ENCODE measurements at regions not wholly inside any gene's neighbourhood (a gene's known extent, or its start where the extent isn't known, plus 50 kb on each side); places are given as distances from the start of the nearest gene placed in this dataset.
A peak's percentile ranks its signal among the peaks of the same experiment; 100 is the strongest.
"Not testable (repeated sequence)": the region's sequence is repeated elsewhere in the genome, so short reads cannot be mapped to it uniquely, and the experiment has no call there.

GRCh38 chr1:165965857-165966256 is 138.4 kb downstream of the UCK2 start:
- H3K9me2 ChIP-seq (replicated peaks; ENCODE audit: low read length) = no peaks in the 10 kb centered on the region
- H3K9ac ChIP-seq (ENCODE audit: low read length) = no peak overlapping the region
- no peak for DNase-seq
- H3K4me3 ChIP-seq (ENCODE audit: low read length) = no peak overlapping the region
- no peaks in the 10 kb centered on the region for H3F3A ChIP-seq (ENCODE audit: low read length, unreplicated experiment)
- H4K20me1 ChIP-seq (ENCODE audit: low read length) = no peaks in the 10 kb centered on the region
- 0 out of 2 replicates have a peak, but pooled peaks cover 3% of the 10 kb centered on the region for H3K27me3 ChIP-seq (ENCODE audit: low read length)
- no peak overlapping the region for H2AFZ ChIP-seq (ENCODE audit: low read length)
- TF ChIP-seq EZH2 (IDR thresholded peaks at IDR 0.05; ENCODE audit: low read length, unreplicated experiment) (no peak), EZH2phosphoT487 (IDR thresholded peaks at IDR 0.05; ENCODE audit: borderline replicate concordance, low read length) (no peak), CTCF (conservative IDR thresholded peaks at IDR 0.05; ENCODE audit: low read depth, low read length) (no peak)
- intact Hi-C loops (cut with micrococcal nuclease) = no loop called here
- CTCF ChIA-PET = no interaction called here
- no peaks in the 10 kb centered on the region for H3K79me2 ChIP-seq (ENCODE audit: low read length)
- H3K4me2 ChIP-seq (ENCODE audit: low read length) = no peak overlapping the region
- POLR2A ChIA-PET (ENCODE audit: unreplicated experiment) = no interaction called here
- BruUV-seq (replicated peaks) = no TSS peak
- no peaks in the 10 kb centered on the region for H3K36me3 ChIP-seq (ENCODE audit: low read depth, low read length)
- no peaks in the 10 kb centered on the region for H3K4me1 ChIP-seq (ENCODE audit: insufficient read depth, low read length)
- H3K27ac ChIP-seq (ENCODE audit: low read length) = no peak overlapping the region
- ATAC-seq = no peak
- H3K9me3 ChIP-seq (ENCODE audit: low read length) = no peaks in the 10 kb centered on the region

- H3K27ac ChIP-seq (ENCODE audit: low read length); H3K4me2 ChIP-seq (ENCODE audit: low read length); intact Hi-C loops (cut with micrococcal nuclease); H2AFZ ChIP-seq (ENCODE audit: low read length); H3F3A ChIP-seq (ENCODE audit: low read length, unreplicated experiment); H3K4me1 ChIP-seq (ENCODE audit: insufficient read depth, low read length); POLR2A ChIA-PET (ENCODE audit: unreplicated experiment); H3K27me3 ChIP-seq (ENCODE audit: low read length); H3K36me3 ChIP-seq (ENCODE audit: low read depth, low read length); H4K20me1 ChIP-seq (ENCODE audit: low read length); DNase-seq; ATAC-seq; H3K9me3 ChIP-seq (ENCODE audit: low read length); H3K4me3 ChIP-seq (ENCODE audit: low read length); H3K9me2 ChIP-seq (replicated peaks; ENCODE audit: low read length); CTCF ChIA-PET; H3K9ac ChIP-seq (ENCODE audit: low read length); BruUV-seq (replicated peaks); H3K79me2 ChIP-seq (ENCODE audit: low read length): not testable (repeated sequence)
Observed at GRCh38 chr1:165969366-165969765, 142.0 kb downstream of the UCK2 start.

- no peak for ATAC-seq
- DNase-seq = no peak
- H3K9ac ChIP-seq (ENCODE audit: low read length) = no peak overlapping the region
- intact Hi-C loops (cut with micrococcal nuclease) = no loop called here
- no peak overlapping the region for H3K4me2 ChIP-seq (ENCODE audit: low read length)
- BruUV-seq (replicated peaks) = no TSS peak
- POLR2A ChIA-PET (ENCODE audit: unreplicated experiment) = no interaction called here
- no peaks in the 10 kb centered on the region for H3K36me3 ChIP-seq (ENCODE audit: low read depth, low read length)
- no peak for TF ChIP-seq EZH2phosphoT487 (IDR thresholded peaks at IDR 0.05; ENCODE audit: borderline replicate concordance, low read length)
- no peaks in the 10 kb centered on the region for H3K4me1 ChIP-seq (ENCODE audit: insufficient read depth, low read length)
- no peaks in the 10 kb centered on the region for H3F3A ChIP-seq (ENCODE audit: low read length, unreplicated experiment)
- no peaks in the 10 kb centered on the region for H3K9me3 ChIP-seq (ENCODE audit: low read length)
- H3K9me2 ChIP-seq (replicated peaks; ENCODE audit: low read length) = no peaks in the 10 kb centered on the region
- no peaks in the 10 kb centered on the region for H3K27me3 ChIP-seq (ENCODE audit: low read length)
- H3K4me3 ChIP-seq (ENCODE audit: low read length) = no peak overlapping the region
- no peak overlapping the region for H3K27ac ChIP-seq (ENCODE audit: low read length)
- no peaks in the 10 kb centered on the region for H4K20me1 ChIP-seq (ENCODE audit: low read length)
- H2AFZ ChIP-seq (ENCODE audit: low read length) = no peak overlapping the region
- CTCF ChIA-PET = no interaction called here
- no peaks in the 10 kb centered on the region for H3K79me2 ChIP-seq (ENCODE audit: low read length)
Observed at GRCh38 chr1:165974598-165975131, 147.3 kb downstream of the UCK2 start.

GRCh38 chr1:165988275-165988674 is 160.9 kb downstream of the UCK2 start:
- no peak overlapping the region for H3K4me2 ChIP-seq (ENCODE audit: low read length)
- no TSS peak for BruUV-seq (replicated peaks)
- no peaks in the 10 kb centered on the region for H3K36me3 ChIP-seq (ENCODE audit: low read depth, low read length)
- peaks cover 8% of the 10 kb centered on the region for H3K27me3 ChIP-seq (ENCODE audit: low read length)
- no peaks in the 10 kb centered on the region for H3F3A ChIP-seq (ENCODE audit: low read length, unreplicated experiment)
- no peaks in the 10 kb centered on the region for H3K79me2 ChIP-seq (ENCODE audit: low read length)
- no peaks in the 10 kb centered on the region for H3K9me2 ChIP-seq (replicated peaks; ENCODE audit: low read length)
- ATAC-seq (no peak), DNase-seq (no peak)
- H2AFZ ChIP-seq (ENCODE audit: low read length) = no peak overlapping the region
- CTCF ChIA-PET = no interaction called here
- POLR2A ChIA-PET (ENCODE audit: unreplicated experiment) = no interaction called here
- no peak overlapping the region for H3K4me3 ChIP-seq (ENCODE audit: low read length)
- intact Hi-C loops (cut with micrococcal nuclease) = no loop called here
- no peak overlapping the region for H3K27ac ChIP-seq (ENCODE audit: low read length)
- H3K9me3 ChIP-seq (ENCODE audit: low read length) = no peaks in the 10 kb centered on the region
- H3K9ac ChIP-seq (ENCODE audit: low read length) = no peak overlapping the region
- H4K20me1 ChIP-seq (ENCODE audit: low read length) = no peaks in the 10 kb centered on the region
- TF ChIP-seq CTCF (conservative IDR thresholded peaks at IDR 0.05; ENCODE audit: low read depth, low read length) (0 out of 2 replicates have a peak, but pooled peaks have one; percentile 12), EZH2 (IDR thresholded peaks at IDR 0.05; ENCODE audit: low read length, unreplicated experiment) (no peak), EZH2phosphoT487 (IDR thresholded peaks at IDR 0.05; ENCODE audit: borderline replicate concordance, low read length) (no peak)
- no peaks in the 10 kb centered on the region for H3K4me1 ChIP-seq (ENCODE audit: insufficient read depth, low read length)

Data from PC-3 (cell line).